ENCODE measurements at regions not wholly inside any gene's neighbourhood (a gene's known extent, or its start where the extent isn't known, plus 50 kb on each side); places are given as distances from the start of the nearest gene placed in this dataset.
A peak's percentile ranks its signal among the peaks of the same experiment; 100 is the strongest.

- DNase-seq (ENCODE audit: low spot score) (peak; percentile 93), FAIRE-seq (peak; percentile 97)
Measured at GRCh38 chr11:130772266-130773227, 143.7 kb downstream of the SNX19 start.

GRCh38 chr11:130773244-130773820 is 142.9 kb downstream of the SNX19 start:
- FAIRE-seq = no peak
- no peak for DNase-seq (ENCODE audit: low spot score)

DNA sequence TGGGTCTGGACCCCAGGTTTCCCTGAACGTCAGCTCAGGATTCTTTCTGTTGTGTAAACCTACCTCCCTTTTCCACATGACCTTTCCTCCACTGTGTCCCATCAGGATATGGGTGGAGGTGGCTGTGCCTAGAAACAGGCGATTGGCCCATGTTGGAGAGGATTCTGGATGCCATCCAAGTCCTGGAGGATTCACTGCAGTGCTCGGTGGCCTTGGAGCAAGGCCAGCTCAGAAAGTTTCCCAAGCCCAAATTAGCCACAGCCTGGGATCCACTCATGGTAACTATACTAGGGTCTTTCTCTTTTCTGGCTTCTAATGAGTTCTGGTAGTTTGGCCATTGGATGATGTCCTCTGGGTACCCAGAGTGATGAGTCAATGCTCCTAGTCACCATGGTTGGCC is 141.6 kb downstream of the SNX19 start:
- FAIRE-seq (no peak), DNase-seq (ENCODE audit: low spot score) (peak; percentile 34)

GRCh38 chr11:130775306-130776060 is 140.8 kb downstream of the SNX19 start:
- DNase-seq (ENCODE audit: low spot score) (no peak), FAIRE-seq (no peak)

DNA sequence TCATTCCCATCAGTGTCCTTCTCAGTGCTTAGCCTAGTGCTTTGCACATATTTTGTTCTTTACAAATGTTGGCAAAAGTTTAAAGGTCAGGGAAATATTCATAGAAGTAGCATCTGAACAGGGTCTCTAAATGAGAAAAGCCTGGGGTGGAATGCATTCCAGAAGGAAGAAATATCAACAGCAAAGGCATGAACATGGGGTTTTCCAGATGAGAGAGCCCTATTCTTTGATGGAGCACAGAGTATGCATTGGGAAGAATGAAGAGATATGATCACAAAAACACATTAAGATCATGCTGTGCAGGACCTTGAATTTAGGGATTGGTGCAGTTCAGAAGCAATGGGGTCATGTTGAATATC is 140.2 kb downstream of the SNX19 start:
- no peak for FAIRE-seq
- DNase-seq (ENCODE audit: low spot score) = no peak

DNA sequence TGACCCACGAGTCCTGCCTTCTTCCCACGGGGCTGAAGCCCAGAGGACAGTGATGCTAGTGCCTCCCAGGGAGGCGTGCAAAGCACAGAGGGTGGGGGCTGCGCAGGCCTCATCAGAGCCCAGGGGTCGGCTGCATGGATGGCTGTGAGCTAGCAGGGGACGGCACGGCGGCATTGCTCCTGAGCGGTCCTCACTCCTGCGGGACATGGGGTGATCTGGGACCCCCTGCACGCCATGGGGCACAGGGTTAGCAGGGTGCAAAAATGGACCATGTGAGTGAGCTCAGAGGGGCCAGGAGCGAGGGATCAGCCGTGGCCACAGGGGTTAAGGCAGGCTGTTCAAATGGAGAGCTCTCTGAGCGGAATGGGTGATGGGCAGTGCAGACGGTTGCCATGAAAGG is 138.3 kb downstream of the SNX19 start:
- DNase-seq (ENCODE audit: low spot score) (no peak), FAIRE-seq (no peak)

- FAIRE-seq (no peak), DNase-seq (ENCODE audit: low spot score) (no peak)
Measured at GRCh38 chr11:130778705-130779104, 137.6 kb downstream of the SNX19 start.

- DNase-seq (ENCODE audit: low spot score) (no peak), FAIRE-seq (no peak)
Measured at GRCh38 chr11:130779267-130779666, 137.0 kb downstream of the SNX19 start.

DNA sequence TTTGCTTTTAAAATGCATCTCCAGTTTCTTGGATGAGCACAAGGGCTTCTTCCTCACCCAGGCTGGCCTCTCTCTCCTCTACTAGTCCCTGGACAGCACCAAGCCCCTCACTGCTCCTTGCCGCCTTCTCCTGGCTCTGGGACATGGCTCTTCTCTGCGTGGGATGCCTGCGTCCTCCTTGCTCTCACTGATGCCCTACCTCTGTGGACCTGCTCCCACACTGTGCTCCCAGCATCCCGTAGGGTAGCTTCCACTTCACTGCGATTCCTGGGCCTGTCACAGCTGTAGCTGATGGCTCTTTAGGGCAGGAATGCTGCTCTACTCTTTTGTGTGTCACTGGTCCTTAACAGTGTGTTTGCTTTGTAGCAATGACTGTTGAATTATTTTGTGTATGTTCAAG is 136.3 kb downstream of the SNX19 start:
- FAIRE-seq (no peak), DNase-seq (ENCODE audit: low spot score) (no peak)

DNA sequence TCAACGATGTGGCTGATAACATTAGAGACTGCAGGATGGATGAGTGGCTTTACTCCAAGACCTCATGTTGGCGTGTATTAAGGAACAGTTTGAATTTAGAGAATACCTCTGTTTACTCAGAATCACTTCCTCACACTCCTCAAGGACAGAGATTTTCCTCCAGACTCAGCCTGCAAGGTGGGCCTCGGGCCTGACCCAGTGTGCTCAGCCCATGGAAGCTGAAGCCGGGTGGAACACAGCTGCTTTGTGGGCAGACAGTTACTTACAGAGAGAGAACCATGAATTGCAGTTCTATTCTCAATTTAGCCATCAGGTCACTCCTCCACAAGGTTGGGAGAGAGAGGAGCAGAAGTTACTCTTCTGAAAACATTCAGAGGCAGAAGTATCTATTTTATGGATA is 135.8 kb downstream of the SNX19 start:
- FAIRE-seq = no peak

DNA sequence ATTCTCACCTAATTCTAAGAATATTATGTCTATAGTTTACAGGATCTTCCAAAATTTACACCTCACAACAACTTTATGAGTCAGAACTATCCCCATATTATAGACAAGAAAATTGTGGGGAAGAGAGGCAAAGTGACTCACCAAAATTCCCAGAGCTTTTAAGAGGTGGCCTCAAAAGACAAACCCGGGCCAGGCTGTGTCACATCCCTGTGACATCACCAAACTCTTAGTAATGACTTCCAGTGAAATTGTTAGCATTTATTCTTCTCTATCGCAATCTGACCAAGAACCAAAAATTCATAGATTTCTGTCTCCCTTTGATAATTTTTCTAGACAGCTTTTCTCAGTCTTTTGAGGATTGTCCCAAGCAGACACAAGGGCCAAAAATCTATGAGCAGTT is 134.3 kb downstream of the SNX19 start:
- FAIRE-seq (peak; percentile 83), DNase-seq (ENCODE audit: low spot score) (peak; percentile 81)

More for the DNA sequence above, 135.8 kb downstream of the SNX19 start:
- no peak for DNase-seq (ENCODE audit: low spot score)

GRCh38 chr11:130782361-130783222 is 133.7 kb downstream of the SNX19 start:
- FAIRE-seq (no peak), DNase-seq (ENCODE audit: low spot score) (peak; percentile 74)

DNA sequence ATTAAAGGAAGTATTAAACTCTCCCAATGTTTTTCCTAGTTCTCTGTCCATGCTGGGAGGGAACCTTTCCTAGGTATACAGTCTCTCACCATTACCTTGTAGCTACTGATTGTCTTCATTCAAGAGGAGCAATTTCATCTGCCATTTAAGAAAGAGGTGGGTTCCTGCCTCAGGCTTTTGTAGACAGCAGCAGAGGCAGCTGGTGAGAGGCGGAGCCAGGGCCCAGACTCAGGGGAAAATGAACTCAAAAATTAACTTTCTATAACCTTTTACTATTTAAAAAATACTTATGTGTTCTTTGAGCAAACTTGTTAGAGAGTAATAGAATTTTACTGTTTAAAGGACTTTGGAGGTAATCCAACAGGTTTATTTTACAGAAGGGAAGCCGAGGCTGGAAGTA is 133.0 kb downstream of the SNX19 start:
- FAIRE-seq (no peak), DNase-seq (ENCODE audit: low spot score) (no peak)

DNA sequence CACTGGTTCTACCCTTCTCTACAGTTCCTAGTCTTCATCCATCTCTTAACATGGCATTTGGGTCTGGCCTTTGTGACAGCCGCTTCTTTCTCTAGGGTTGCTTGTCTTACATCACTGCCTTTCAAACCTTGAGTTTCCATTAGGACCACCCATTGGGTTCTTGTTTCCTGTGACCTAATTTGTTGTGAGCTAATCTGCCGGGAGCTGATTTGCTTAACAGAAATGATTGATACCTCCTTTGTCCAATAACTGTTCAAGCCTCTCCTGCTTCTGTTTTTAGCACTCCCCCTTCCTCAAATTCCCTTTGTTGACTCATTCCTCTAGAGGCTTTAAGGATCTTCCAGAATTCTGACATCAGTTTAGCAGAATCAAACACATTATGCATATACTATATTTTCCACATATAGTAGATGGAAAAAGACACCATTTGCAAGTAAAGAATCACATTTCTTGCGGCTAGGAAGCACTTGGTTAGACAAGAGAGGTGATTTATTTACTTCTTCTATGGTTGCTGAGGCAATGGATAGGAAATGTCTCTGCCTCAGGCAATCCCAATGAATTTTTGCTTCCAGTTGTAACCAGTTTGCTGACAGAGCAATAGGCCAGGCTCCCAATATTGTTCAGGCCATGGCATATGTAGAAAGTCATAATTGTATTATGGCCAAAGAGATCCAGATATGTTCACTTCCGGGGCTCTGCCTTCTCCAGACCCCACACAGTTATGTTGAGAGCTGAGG is 130.7 kb downstream of the SNX19 start:
- DNase-seq (ENCODE audit: low spot score) (no peak), FAIRE-seq (no peak)

DNA sequence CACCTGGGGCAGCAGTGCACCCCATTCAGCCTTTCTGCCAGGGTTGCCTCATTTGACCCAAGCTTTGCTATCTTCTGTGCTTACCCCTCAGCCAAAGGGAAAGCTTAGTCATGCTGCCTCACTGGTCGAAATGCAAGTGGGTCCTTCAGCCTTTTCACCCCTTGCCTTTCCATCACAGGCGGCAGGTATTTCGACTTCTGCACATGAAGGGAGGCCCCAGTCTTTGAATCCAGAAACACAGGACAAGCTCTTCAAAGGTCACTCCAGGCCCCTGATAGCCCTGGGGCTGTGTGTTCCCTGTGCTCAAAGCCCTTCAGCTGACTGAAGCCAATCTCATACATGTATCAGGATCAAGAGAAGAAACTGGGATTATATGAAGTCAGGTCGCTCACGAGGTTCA is 129.7 kb downstream of the SNX19 start:
- DNase-seq (ENCODE audit: low spot score) (no peak), FAIRE-seq (no peak)

- DNase-seq (ENCODE audit: low spot score) (peak; percentile 93), FAIRE-seq (peak; percentile 95)
Measured at GRCh38 chr11:130787092-130787616, 129.1 kb downstream of the SNX19 start.

DNA sequence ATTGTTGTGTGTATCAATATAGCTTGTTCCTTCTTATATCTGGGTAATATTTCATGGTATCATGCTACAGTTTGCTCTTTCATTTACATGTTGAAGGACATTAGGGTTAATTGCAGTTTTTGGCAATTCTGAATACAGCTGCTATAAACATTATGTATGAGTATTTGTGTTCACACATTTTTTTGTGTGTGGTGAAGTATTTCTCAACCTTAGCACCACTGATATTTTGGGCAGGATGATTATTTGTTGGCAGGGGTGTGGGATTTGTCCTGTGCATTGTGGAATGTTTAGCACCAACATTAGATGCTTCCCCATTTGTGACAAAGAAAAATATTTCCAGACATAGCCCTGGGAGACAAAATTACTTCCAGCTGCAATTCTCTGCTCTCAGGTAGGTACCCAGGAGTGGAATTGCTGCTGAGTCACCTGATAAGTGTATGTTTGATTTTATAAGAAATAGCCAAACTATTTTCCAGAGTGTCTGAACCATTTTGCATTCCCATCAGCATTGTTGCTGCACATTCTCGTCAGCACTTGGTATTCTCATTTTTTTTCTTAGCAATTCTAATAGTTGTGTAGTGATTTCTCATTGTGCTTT is 128.2 kb downstream of the SNX19 start:
- FAIRE-seq (no peak), DNase-seq (ENCODE audit: low spot score) (no peak)

DNA sequence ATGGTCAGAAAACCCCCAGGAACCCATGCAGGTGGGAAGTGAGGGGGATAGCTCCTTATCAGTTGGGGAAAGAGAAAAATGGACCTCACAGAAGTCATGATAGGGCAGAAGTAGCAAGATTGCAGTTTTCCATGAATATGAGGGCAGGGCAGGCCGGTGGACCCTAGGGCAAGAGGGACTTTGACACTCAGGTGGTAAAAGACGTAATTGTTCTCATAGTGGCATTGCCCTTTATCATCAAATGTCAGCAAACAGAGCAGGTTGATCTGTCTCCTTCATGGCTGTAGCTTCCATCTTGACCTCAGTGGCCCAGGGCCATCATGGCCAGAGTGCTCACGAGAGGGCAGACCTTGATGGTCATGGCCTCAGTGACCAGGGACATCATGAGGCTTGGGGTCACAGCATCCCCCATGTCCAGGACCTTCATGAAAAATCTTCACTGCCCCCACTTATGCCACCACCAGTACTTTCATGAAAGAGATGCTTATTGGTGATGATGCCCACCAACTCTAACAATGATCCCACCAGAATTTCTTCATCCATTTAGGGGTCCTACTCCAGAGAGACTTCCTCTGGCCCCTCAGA is 127.1 kb downstream of the SNX19 start:
- FAIRE-seq = no peak

DNA sequence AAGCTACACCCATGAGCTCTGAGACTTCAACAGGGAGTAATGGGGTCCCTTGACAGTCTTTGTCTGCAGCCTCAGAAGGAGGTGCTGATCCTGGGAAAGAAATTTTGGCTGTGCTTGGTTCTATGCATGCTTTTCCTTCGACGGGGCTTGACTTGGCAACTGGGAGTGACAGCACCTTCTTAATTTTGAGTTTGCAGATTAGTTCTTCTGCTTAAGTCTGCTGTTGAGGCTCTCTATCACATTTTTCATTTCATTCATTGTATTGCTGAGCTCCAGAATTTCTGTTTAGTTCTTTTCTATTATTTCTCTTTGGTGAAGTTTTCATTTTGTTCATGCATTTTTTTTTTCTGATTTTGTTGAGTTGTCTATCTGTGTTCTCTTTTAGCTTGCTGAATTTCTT is 125.6 kb downstream of the SNX19 start:
- DNase-seq (ENCODE audit: low spot score) (no peak), FAIRE-seq (no peak)

More for the DNA sequence above, 127.1 kb downstream of the SNX19 start:
- no peak for DNase-seq (ENCODE audit: low spot score)
